ENCODE measurements at regions not wholly inside any gene's neighbourhood (a gene's known extent, or its start where the extent isn't known, plus 50 kb on each side); places are given as distances from the start of the nearest gene placed in this dataset.
"Not testable (repeated sequence)": the region's sequence is repeated elsewhere in the genome, so short reads cannot be mapped to it uniquely, and the experiment has no call there.

- no peak for DNase-seq
Observed at GRCh38 chr2:172262486-172262885, 159.8 kb upstream of the DLX2 start.

DNA sequence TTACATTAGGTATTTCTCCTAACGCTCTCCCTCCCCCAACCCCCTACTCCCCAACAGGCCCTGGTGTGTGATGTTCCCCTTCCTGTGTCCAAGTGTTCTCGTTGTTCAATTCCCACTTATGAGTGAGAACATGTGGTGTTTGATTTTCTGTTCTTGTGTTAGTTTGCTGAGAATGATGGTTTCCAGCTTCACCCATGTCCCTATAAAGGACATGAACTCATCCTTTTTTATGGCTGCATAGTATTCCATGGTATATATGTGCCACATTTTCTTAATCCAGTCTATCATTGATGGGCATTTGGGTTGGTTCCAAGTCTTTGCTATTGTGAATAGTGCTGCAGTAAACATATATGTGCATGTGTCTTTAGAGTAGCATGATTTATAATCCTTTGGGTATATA lies 162.1 kb upstream of the DLX2 start:
- DNase-seq: not testable (repeated sequence)

DNA sequence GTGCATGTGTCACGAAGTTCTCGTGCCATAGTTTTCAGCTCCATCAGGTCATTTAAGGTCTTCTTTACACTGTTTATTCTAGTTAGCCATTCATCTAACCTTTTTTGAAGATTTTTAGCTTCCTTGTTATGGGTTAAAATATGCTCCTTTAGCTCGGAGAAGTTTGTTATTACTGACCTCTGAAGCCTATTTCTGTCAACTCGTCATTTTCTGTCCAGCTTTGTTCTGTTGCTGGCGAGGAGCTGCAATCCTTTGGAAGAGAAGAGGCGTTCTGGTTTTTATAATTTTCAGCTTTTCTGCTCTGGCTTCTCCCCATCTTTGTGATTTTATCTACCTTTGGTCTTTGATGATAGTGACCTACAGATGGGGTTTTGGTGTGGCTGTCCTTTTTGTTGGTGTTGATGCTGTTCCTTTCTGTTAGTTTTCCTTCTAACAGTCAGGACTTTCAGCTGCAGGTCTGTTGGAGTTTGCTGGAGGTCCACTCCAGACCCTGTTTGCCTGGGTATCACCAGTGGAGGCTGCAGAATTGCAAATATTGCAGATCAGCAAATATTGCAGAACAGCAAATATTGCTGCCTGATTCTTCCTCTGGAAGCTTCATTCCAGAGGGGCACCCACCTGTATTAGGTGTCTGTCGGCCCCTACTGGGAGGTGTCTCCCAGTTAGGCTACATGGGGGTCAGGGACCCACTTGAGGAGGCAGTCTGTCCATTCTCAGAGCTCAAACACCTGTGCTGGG lies 157.7 kb upstream of the ITGA6 start:
- not testable (repeated sequence) for DNase-seq

GRCh38 chr2:172270278-172271079 lies 156.9 kb upstream of the ITGA6 start:
- peak; percentile 59 for DNase-seq

- DNase-seq: peak; percentile 81
Observed at GRCh38 chr2:172273910-172274571, 153.3 kb upstream of the ITGA6 start.

- no peak for DNase-seq
Observed at GRCh38 chr2:172275239-172275638, 152.1 kb upstream of the ITGA6 start.

DNA sequence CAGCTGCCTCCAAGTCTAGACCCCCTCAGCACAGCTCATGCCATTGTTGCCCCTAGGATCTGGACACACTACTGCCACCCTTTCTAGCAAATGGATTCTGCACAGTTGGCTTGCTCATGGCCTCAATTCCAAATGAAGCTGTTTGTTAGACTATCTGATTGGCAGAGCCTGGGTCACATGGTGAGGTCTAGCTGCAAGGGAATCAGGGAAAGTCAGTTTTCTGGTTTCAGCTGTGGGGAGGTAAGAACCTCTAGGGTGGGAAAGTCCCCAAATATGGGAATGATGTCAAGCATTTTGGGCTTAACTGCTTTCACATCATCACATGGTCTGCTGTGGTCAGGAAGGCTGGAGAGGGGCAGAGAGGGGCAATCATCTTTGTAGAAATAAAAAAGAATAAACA lies 150.4 kb upstream of the ITGA6 start:
- DNase-seq: no peak

- no peak for DNase-seq
Observed at GRCh38 chr2:172278667-172279066, 148.7 kb upstream of the ITGA6 start.

DNA sequence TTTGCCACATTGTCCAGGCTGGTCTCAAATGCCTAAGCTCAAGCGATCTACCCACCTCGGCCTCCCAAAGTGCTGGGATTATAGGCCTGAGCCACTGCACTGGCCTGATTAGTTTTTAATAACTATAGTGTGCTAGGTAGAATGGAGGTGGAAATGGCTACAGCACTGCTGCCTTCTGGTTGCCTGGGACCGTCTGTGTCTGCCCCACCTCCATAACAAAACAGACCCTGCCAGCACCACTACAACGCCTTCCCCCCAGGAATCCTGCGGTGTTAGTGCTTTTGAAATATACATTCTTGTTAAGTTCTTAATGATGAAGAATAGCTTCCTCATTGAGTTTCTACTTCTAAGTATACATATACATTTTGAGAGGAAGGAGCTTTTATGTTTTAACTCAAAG lies 148.2 kb upstream of the ITGA6 start:
- DNase-seq: no peak

DNA sequence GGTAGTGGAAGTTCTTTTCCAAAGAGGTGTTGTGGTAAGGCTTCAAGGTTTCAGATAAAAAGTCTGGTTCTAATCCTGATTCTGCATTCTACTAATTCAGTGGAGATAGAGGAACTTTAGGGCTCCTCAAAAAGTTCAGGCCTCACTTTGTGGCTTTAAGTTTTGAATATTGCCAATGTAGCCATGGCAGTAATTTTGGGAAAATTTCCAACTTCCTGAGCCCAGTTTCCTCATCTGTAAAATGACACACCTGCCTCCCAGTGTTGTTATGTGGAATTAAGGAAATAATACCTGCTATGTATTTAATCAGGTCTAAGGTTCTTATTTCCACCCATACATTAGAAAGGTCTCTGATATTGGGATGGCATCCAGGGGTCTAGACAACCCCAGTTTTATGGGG lies 147.6 kb upstream of the ITGA6 start:
- no peak for DNase-seq

GRCh38 chr2:172280571-172281361 lies 146.6 kb upstream of the ITGA6 start:
- DNase-seq: peak; percentile 5

DNA sequence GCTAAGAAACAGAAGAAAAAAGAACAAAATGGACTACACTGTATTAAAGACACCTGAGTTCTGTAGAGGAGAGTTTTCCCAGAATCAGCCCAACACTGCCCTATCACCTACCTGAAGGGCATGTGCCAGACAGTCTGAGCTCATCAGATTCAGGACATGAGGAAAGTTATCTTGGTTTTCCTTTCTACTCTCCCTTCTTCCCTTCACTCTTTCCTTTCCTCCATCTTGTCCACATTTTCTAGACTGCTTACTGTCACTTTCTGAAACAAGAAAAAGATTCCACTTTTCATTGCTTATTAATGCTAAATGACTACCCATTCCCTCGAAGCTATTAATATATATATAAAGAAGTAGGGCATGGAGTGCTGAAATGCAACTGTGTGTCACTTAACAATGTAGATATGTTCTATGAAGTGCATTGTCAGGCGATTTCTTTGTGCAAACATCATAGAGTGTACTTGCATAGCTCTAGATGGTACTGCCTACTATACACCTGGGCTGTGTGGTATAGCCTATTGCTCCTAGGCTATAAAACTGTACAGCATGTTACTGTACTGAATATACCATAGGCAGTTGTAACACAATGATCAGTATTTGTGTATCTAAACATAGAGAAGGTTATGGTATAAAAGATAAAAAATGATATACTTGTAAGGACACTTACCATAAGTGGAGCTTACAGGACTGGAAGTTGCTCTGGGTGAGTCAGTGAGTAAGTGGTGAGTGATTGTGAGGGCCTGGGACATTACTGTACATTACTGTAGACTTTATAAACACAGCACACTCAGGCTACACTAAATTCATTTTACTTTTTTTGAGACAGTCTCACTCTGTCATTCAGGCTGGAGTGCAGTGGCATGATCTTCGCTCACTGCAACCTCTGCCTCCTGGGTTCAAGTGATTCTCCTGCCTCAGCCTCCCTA lies 145.5 kb upstream of the ITGA6 start:
- DNase-seq: no peak

DNA sequence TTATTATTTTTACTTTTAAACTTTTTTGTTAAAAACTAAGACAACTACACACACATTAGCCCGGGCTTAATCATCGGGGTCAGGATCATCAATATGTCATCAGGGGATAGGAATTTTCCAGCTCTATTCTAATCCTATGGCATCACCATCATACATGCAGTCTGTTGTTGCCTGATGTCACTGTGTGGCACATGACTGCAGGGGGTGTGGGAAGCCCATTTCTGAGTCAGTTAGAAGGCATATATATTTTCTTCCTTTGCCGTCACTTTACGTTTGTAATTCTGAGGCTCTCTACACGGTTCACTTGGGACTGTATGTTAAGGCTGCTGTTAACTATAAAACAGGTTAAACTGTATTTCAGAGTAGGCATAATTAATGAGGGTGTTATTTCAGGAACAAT lies 144.4 kb upstream of the ITGA6 start:
- DNase-seq: no peak

- no peak for DNase-seq
Observed at GRCh38 chr2:172283476-172283875, 143.9 kb upstream of the ITGA6 start.

DNA sequence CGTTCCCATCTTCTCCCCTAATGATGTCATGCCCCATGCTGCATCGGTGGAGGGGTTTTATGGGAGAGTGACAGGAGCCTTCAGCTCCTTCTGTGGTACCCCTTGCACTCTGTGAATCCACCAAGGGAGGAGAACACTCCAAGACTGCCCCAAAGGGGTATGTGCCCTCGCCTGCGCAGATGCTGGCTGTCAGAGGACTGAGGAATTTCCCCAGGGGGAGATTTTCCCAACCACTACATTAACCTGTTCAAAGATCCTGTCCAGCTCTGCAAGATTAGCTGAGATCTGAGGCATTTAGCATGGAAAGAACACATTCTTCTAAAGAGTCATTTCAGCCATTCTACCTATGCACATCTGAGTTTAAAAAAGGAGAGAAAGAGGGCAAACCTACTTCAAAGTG lies 143.2 kb upstream of the ITGA6 start:
- DNase-seq: no peak

DNA sequence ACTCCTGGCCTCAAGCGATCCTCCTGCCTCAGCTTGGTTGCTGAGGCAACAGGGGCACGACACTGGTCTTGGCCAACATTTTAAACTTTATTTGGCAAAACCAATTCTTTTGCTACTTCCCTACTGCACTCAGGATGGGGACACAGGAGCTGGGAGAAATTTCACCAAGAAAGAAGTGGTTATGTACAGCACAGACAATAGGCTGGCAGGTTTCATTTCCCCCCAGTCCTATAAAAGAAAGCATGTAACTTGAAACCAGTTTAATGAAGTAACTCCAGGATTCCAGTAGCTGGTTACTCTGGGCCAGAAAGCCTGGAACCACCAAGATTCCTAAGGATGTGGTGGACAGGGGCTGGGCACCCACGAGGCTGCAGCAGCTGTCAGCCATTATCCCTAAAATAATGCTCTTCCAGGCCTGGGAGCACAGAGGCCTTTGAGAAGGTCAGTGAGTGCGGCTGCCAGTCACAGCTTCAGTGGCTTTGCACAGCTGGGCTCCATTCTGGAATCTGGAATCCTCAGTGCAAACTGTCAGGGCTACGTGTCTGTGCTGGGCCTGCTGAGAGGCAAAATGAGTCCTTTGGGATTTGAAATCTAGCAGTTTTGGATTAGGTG lies 142.3 kb upstream of the ITGA6 start:
- peak; percentile 47 for DNase-seq

DNA sequence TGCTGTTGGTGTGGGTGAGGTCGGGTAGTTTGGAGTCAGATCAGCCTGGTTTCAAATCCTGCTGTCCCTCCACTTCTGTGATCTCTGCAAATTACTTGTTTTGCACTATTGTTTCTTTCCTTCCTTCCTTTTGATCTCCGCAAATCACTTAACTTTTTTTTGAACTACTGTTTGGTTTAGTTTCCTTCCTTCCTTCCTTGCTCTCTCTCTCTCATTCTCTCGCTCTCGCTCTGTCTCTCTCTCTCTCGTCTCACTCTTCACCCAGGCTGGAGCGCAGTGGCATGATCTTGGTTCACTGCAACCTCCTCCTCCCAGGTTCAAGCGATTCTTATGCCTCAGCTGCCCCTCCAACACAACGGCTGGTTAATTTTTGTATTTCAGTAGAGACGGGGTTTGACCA lies 141.6 kb upstream of the ITGA6 start:
- DNase-seq: no peak

DNA sequence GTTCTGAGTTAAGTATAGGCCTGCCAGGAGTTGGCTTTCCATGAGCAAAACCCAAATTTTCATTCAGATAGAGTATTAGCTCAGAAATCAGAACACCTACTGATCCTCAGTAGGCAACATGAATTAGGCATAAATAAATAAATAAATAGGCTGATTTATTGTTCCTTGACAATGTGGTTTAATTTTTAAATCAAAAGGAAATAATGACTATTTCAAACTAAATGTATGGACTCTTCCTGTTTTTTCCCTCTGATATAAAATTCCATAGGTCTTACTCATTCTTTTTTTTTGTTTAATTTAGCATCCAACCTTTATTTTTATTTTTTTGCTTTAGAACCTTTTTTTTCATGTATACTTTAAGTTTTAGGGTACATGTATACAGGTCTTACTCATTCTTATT lies 140.2 kb upstream of the ITGA6 start:
- DNase-seq: no peak

- DNase-seq: no peak
Observed at GRCh38 chr2:172287605-172288315, 139.6 kb upstream of the ITGA6 start.

DNA sequence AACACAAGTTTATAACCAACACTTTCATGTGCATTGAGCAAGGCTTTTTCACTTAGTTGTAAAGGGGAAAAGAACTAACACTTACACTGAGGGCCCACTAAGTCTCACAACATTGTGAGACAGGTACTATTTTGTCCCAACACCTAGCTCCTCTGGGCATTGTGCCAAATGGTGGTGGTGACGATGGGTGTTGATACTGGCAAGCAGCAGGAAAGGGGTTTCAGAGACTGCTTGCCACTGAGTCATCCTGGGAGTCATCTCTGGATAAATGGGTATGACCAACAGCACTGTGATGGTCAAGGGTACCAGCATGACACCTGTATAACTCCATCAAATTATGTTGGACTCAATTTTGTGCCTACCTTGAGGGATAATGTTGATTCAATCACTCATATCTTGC lies 138.8 kb upstream of the ITGA6 start:
- DNase-seq: peak; percentile 16

- DNase-seq: peak; percentile 3
Observed at GRCh38 chr2:172293952-172294351, 133.4 kb upstream of the ITGA6 start.
